Mesendoderm (in vitro differentiated cells): ENCODE measurements at regions not wholly inside any gene's neighbourhood (a gene's known extent, or its start where the extent isn't known, plus 50 kb on each side); places are given as distances from the start of the nearest gene placed in this dataset.
A peak's percentile ranks its signal among the peaks of the same experiment; 100 is the strongest.
"Not testable (repeated sequence)": the region's sequence is repeated elsewhere in the genome, so short reads cannot be mapped to it uniquely, and the experiment has no call there.

Experiments
- DNase-seq: peaks from one replicate; pipeline ENCODE4 v3.0.0; 2013
- H2AK5ac ChIP-seq: 2 replicates; pipeline ENCODE4 v1.6.1; 2013; ENCODE audit warnings: low read length, inconsistent platforms
- H2BK120ac ChIP-seq: 2 replicates; pipeline ENCODE4 v1.6.1; 2013; ENCODE audit warnings: low read depth, mild to moderate bottlenecking, low read length, moderate library complexity, mixed read lengths
- H2BK15ac ChIP-seq: replicated peaks from 2 replicates; pipeline ENCODE4 v1.6.1; 2013; ENCODE audit warnings: low read depth, mild to moderate bottlenecking, moderate library complexity
- H2BK5ac ChIP-seq: 2 replicates; pipeline ENCODE4 v1.6.1; 2013; ENCODE audit warnings: low read length, inconsistent platforms
- H3K18ac ChIP-seq: 2 replicates; pipeline ENCODE4 v1.6.1; 2013; ENCODE audit warnings: mild to moderate bottlenecking, low read length, mixed read lengths
- H3K23ac ChIP-seq: one replicate; pipeline ENCODE4 v1.6.1; 2013; ENCODE audit warnings: low read length
- H3K27ac ChIP-seq: 2 replicates; pipeline ENCODE4 v1.5.1; 2013; ENCODE audit warnings: low read depth, mild to moderate bottlenecking, inconsistent platforms, low read length, moderate library complexity
- H3K27me3 ChIP-seq: 2 replicates; pipeline ENCODE4 v1.6.1; 2013; ENCODE audit warnings: low read length, control low read depth, mild to moderate bottlenecking, inconsistent platforms; ENCODE audit not compliant: insufficient read depth, poor library complexity
- H3K36me3 ChIP-seq: 2 replicates; pipeline ENCODE4 v1.6.1; 2013; ENCODE audit warnings: low read length, inconsistent platforms; ENCODE audit not compliant: control insufficient read depth, insufficient read depth
- H3K4ac ChIP-seq: one replicate; pipeline ENCODE4 v1.6.1; 2013; ENCODE audit warnings: low read depth, mild to moderate bottlenecking, low read length, moderate library complexity
- H3K4me1 ChIP-seq: 2 replicates; pipeline ENCODE4 v1.6.1; 2013; ENCODE audit warnings: low read depth, low read length, inconsistent platforms; ENCODE audit not compliant: control insufficient read depth
- H3K4me2 ChIP-seq: 2 replicates; pipeline ENCODE4 v1.6.1; 2013; ENCODE audit warnings: low read length
- H3K4me3 ChIP-seq: 2 replicates; pipeline ENCODE4 v1.5.1; 2013; ENCODE audit warnings: mild to moderate bottlenecking, low read length
- H3K56ac ChIP-seq: one replicate; pipeline ENCODE4 v1.6.1; 2013; ENCODE audit warnings: low read length
- H3K79me1 ChIP-seq: 2 replicates; pipeline ENCODE4 v1.6.1; 2013; ENCODE audit warnings: low read length, inconsistent platforms
- H3K79me2 ChIP-seq: 2 replicates; pipeline ENCODE4 v1.6.1; 2013; ENCODE audit warnings: mild to moderate bottlenecking, low read length; ENCODE audit not compliant: control insufficient read depth, insufficient read depth
- H3K9ac ChIP-seq: 2 replicates; pipeline ENCODE4 v1.6.1; 2013; ENCODE audit warnings: low read length, inconsistent platforms
- H4K5ac ChIP-seq: one replicate; pipeline ENCODE4 v1.6.1; 2013; ENCODE audit warnings: low read length
- H4K8ac ChIP-seq: one replicate; pipeline ENCODE4 v1.6.1; 2013; ENCODE audit warnings: low read depth, mild to moderate bottlenecking, control low read depth, low read length, moderate library complexity
- WGBS: extraction: QIAGEN DNeasy Blood & Tissue Kit; methylation state at CpG from one replicate; pipeline ENCODE4 v1.1.7; 2013; ENCODE audit warnings: low lambda C conversion rate, missing lambda C conversion rate; ENCODE audit not compliant: insufficient coverage; ENCODE audit errors: extremely low coverage; 5-methylcytosine and 5-hydroxymethylcytosine counted together

- no peak overlapping the region for H3K4me3 ChIP-seq
- no peak overlapping the region for H3K27ac ChIP-seq
- H3K18ac ChIP-seq, result no peak overlapping the region
- no peaks in the 10 kb centered on the region for H3K36me3 ChIP-seq
- no peak overlapping the region for H2BK5ac ChIP-seq
- no peak overlapping the region for H2BK15ac ChIP-seq
- H3K56ac ChIP-seq, result no peak overlapping the region
- no peak for DNase-seq
- H3K27me3 ChIP-seq, result no peaks in the 10 kb centered on the region
- no peak overlapping the region for H3K23ac ChIP-seq
- no peaks in the 10 kb centered on the region for H3K4me1 ChIP-seq
- no peaks in the 10 kb centered on the region for H3K79me2 ChIP-seq
- no peak overlapping the region for H4K5ac ChIP-seq
- H4K8ac ChIP-seq, result no peak overlapping the region
- H3K79me1 ChIP-seq, result no peaks in the 10 kb centered on the region
- H3K9ac ChIP-seq, result no peak overlapping the region
- H2BK120ac ChIP-seq, result no peak overlapping the region
- no CpG with 5 or more reads among the region's 7 CpGs for WGBS
- no peak overlapping the region for H2AK5ac ChIP-seq
- H3K4ac ChIP-seq, result no peak overlapping the region
- H3K4me2 ChIP-seq, result no peak overlapping the region
These were observed 205.2 kb upstream of the ECI2 start for GRCh38 chr6:4340544-4340943.

DNA sequence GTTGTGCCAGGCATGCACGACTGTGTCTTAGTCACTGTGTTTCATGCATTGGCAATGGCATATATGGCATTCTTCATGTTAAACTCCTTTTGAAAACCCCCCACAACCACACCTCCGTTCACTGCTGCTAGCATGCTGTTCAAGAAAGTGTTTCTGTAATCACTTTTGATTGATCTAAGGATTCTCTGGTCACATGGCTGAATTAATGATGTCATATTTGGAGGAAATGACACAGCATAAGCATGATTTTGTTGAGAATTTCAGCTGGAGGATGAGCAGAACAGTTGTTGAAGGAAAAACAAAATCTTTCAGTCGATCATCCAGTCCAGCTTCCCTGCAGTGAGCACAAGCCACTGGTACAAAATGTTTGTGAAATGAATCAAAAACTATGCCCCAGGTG lies 203.5 kb upstream of the ECI2 start:
- no peak overlapping the region for H3K27ac ChIP-seq
- H3K56ac ChIP-seq, result no peak overlapping the region
- no CpG with 5 or more reads among the region's 3 CpGs for WGBS
- H3K4me1 ChIP-seq, result no peaks in the 10 kb centered on the region
- no peak overlapping the region for H3K4me3 ChIP-seq
- H2BK120ac ChIP-seq, result no peak overlapping the region
- no peak overlapping the region for H4K8ac ChIP-seq
- H3K4me2 ChIP-seq, result no peak overlapping the region
- H3K9ac ChIP-seq, result no peak overlapping the region
- H3K27me3 ChIP-seq, result no peaks in the 10 kb centered on the region
- H3K79me2 ChIP-seq, result no peaks in the 10 kb centered on the region
- H2BK5ac ChIP-seq, result no peak overlapping the region
- no peak overlapping the region for H3K4ac ChIP-seq
- no peak overlapping the region for H2BK15ac ChIP-seq
- no peak for DNase-seq
- no peaks in the 10 kb centered on the region for H3K36me3 ChIP-seq
- H3K79me1 ChIP-seq, result no peaks in the 10 kb centered on the region
- no peak overlapping the region for H4K5ac ChIP-seq
- no peak overlapping the region for H3K23ac ChIP-seq
- H3K18ac ChIP-seq, result no peak overlapping the region
- H2AK5ac ChIP-seq, result no peak overlapping the region

- Histone ChIP-seq H3K36me3 (no peaks in the 10 kb centered on the region), H3K27me3 (no peaks in the 10 kb centered on the region), H3K23ac (no peak overlapping the region), H3K18ac (no peak overlapping the region), H2AK5ac (no peak overlapping the region), H3K79me1 (no peaks in the 10 kb centered on the region), H2BK5ac (no peak overlapping the region), H3K4me2 (no peak overlapping the region), H4K5ac (no peak overlapping the region), H3K56ac (no peak overlapping the region), H3K4me1 (no peaks in the 10 kb centered on the region), H3K27ac (no peak overlapping the region), H2BK15ac (no peak overlapping the region), H4K8ac (no peak overlapping the region), H2BK120ac (no peak overlapping the region), H3K79me2 (no peaks in the 10 kb centered on the region), H3K4me3 (no peak overlapping the region), H3K4ac (no peak overlapping the region), H3K9ac (no peak overlapping the region)
- no CpG with 5 or more reads among the region's 8 CpGs for WGBS
- no peak for DNase-seq
These were observed 201.5 kb upstream of the ECI2 start for GRCh38 chr6:4336778-4337442.

DNA sequence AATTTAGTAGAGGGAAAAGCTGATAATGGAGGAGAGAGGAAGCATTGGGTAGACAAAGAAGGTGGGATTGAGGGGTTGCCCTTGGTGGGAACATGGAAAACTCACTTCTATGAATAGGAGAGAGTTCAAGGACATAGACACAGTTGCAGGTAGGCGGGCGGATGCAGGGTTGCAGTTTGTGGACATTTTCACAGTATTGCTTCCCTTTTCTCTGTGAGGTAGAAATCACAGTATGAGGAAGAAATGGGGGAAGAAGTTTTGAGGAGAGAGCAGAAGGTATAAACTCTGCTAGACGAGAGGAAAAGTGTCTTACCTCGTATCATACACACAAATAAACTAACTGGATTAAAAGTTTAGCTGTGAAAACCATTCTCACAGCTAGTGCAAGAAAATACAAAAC lies 200.7 kb upstream of the ECI2 start:
- no peak overlapping the region for H3K27ac ChIP-seq
- no peak overlapping the region for H3K9ac ChIP-seq
- no peaks in the 10 kb centered on the region for H3K79me2 ChIP-seq
- H3K4me1 ChIP-seq, result no peaks in the 10 kb centered on the region
- H2AK5ac ChIP-seq, result no peak overlapping the region
- H3K4me3 ChIP-seq, result no peak overlapping the region
- no peak overlapping the region for H3K23ac ChIP-seq
- no CpG with 5 or more reads among the region's 4 CpGs for WGBS
- H3K79me1 ChIP-seq, result no peaks in the 10 kb centered on the region
- DNase-seq, result no peak
- no peak overlapping the region for H3K4ac ChIP-seq
- H4K5ac ChIP-seq, result no peak overlapping the region
- no peak overlapping the region for H2BK120ac ChIP-seq
- H3K18ac ChIP-seq, result no peak overlapping the region
- H3K27me3 ChIP-seq, result no peaks in the 10 kb centered on the region
- H3K56ac ChIP-seq, result no peak overlapping the region
- H4K8ac ChIP-seq, result no peak overlapping the region
- H3K4me2 ChIP-seq, result no peak overlapping the region
- H2BK15ac ChIP-seq, result no peak overlapping the region
- H3K36me3 ChIP-seq, result no peaks in the 10 kb centered on the region
- H2BK5ac ChIP-seq, result no peak overlapping the region

GRCh38 chr6:4334158-4334740 lies 198.9 kb upstream of the ECI2 start:
- WGBS, result no CpG with 5 or more reads among the region's 24 CpGs
- H3K27ac ChIP-seq, H3K4me2 ChIP-seq, H2BK5ac ChIP-seq, H4K5ac ChIP-seq, H3K23ac ChIP-seq, H3K36me3 ChIP-seq, H3K4me3 ChIP-seq, H2AK5ac ChIP-seq, H2BK120ac ChIP-seq, H3K9ac ChIP-seq, H3K79me1 ChIP-seq, H3K4me1 ChIP-seq, H2BK15ac ChIP-seq, H4K8ac ChIP-seq, H3K18ac ChIP-seq, H3K79me2 ChIP-seq, H3K56ac ChIP-seq, H3K27me3 ChIP-seq, H3K4ac ChIP-seq: not testable (repeated sequence)
- DNase-seq, result peak; percentile 50

DNA sequence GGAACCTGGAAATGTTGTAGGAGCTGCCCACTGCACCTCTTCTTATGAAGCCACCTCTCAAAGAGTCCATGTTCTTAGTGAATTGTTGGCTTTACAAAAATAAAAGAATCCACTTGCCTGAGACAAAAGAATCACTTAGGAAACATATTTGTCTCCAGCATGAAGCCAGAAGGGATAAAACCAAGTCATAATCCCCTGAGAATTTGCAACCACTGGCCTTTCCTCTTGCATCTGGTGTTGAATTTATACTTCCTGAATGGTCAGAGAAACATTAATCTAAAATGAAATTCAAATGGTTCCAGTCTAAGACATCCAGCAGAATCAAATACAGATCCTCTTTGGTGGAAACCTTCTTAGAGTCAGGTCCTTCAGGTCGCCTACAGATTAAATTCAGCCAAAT lies 192.5 kb upstream of the ECI2 start:
- H4K8ac ChIP-seq, result no peak overlapping the region
- no peak overlapping the region for H3K4ac ChIP-seq
- H3K36me3 ChIP-seq, result no peaks in the 10 kb centered on the region
- H3K4me3 ChIP-seq, result no peak overlapping the region
- no peak overlapping the region for H3K27ac ChIP-seq
- no peaks in the 10 kb centered on the region for H3K79me1 ChIP-seq
- no peak overlapping the region for H4K5ac ChIP-seq
- H2AK5ac ChIP-seq, result no peak overlapping the region
- H2BK5ac ChIP-seq, result no peak overlapping the region
- H3K18ac ChIP-seq, result no peak overlapping the region
- no peak overlapping the region for H3K23ac ChIP-seq
- no peaks in the 10 kb centered on the region for H3K4me1 ChIP-seq
- no peak overlapping the region for H3K9ac ChIP-seq
- H2BK15ac ChIP-seq, result no peak overlapping the region
- no peak overlapping the region for H3K56ac ChIP-seq
- no CpG with 5 or more reads among the region's 1 CpG for WGBS
- no peak for DNase-seq
- H3K4me2 ChIP-seq, result no peak overlapping the region
- no peak overlapping the region for H2BK120ac ChIP-seq
- no peaks in the 10 kb centered on the region for H3K27me3 ChIP-seq
- H3K79me2 ChIP-seq, result no peaks in the 10 kb centered on the region
